HG02884 (cell line): ENCODE measurements at regions not wholly inside any gene's neighbourhood (a gene's known extent, or its start where the extent isn't known, plus 50 kb on each side); places are given as distances from the start of the nearest gene placed in this dataset.

Source experiments
- ATAC-seq: cut with Tn5 transposase; IDR thresholded peaks from one replicate; pipeline ENCODE4 v1.9.1; 2021; ENCODE audit warnings: mild to moderate bottlenecking, moderate library complexity; ENCODE audit not compliant: unreplicated experiment

GRCh38 chrX:26411045-26411444, 195.1 kb downstream of the MAGEB5 start:
- ATAC-seq = no peak

GRCh38 chrX:26409636-26410035, 193.7 kb downstream of the MAGEB5 start:
- no peak for ATAC-seq

- no peak for ATAC-seq
Observed at GRCh38 chrX:26387906-26388305, 171.9 kb downstream of the MAGEB5 start.

- ATAC-seq = no peak
Observed at GRCh38 chrX:26376037-26376708, 160.2 kb downstream of the MAGEB5 start.

GRCh38 chrX:26375346-26375745, 159.4 kb downstream of the MAGEB5 start:
- no peak for ATAC-seq

GRCh38 chrX:26373829-26374228, 157.9 kb downstream of the MAGEB5 start:
- no peak for ATAC-seq

- no peak for ATAC-seq
Observed at GRCh38 chrX:26352891-26353430, 137.0 kb downstream of the MAGEB5 start.

GRCh38 chrX:26347171-26347570, 131.2 kb downstream of the MAGEB5 start:
- no peak for ATAC-seq

- ATAC-seq = no peak
Observed at GRCh38 chrX:26334232-26334631, 118.3 kb downstream of the MAGEB5 start.

- no peak for ATAC-seq
Observed at GRCh38 chrX:26328608-26329319, 112.8 kb downstream of the MAGEB5 start.

GRCh38 chrX:26309262-26309661, 93.3 kb downstream of the MAGEB5 start:
- no peak for ATAC-seq

GRCh38 chrX:26295425-26295824, 79.5 kb downstream of the MAGEB5 start:
- no peak for ATAC-seq

GRCh38 chrX:26286836-26287235, 70.9 kb downstream of the MAGEB5 start:
- no peak for ATAC-seq
